Lower leg skin (tissue), 3 donors: ENCODE measurements at regions not wholly inside any gene's neighbourhood (a gene's known extent, or its start where the extent isn't known, plus 50 kb on each side); places are given as distances from the start of the nearest gene placed in this dataset.

Source experiments
- CTCF ChIP-seq, 3 donors: fragments of 450-650 bp; IDR thresholded peaks; one replicate each; pipeline ENCODE4 v1.5.1; 2016; ENCODE audit warnings: antibody characterized with exemption in 3 of 3, mild to moderate bottlenecking in 3 of 3, moderate library complexity in 2 of 3
- POLR2A ChIP-seq, 2 donors: fragments of 450-650 bp; IDR thresholded peaks; one replicate each; pipeline ENCODE4 v1.6.1; 2016 to 2017; ENCODE audit warnings: antibody characterized with exemption in 2 of 2, mild to moderate bottlenecking in 1 of 2, moderate library complexity in 1 of 2

- TF ChIP-seq CTCF (IDR thresholded peaks at IDR 0.05): no peak
- TF ChIP-seq POLR2A (IDR thresholded peaks at IDR 0.05): no peak
Observed at GRCh38 chr1:232211149-232211548, 418.8 kb downstream of the SIPA1L2 start.
